HS-27A (cell line): ENCODE measurements at regions not wholly inside any gene's neighbourhood (a gene's known extent, or its start where the extent isn't known, plus 50 kb on each side); places are given as distances from the start of the nearest gene placed in this dataset.

Experiments
- DNase-seq: peaks from one replicate; pipeline ENCODE4 v3.0.0-alpha.2; 2012; ENCODE audit warnings: low read depth, missing footprints

DNA sequence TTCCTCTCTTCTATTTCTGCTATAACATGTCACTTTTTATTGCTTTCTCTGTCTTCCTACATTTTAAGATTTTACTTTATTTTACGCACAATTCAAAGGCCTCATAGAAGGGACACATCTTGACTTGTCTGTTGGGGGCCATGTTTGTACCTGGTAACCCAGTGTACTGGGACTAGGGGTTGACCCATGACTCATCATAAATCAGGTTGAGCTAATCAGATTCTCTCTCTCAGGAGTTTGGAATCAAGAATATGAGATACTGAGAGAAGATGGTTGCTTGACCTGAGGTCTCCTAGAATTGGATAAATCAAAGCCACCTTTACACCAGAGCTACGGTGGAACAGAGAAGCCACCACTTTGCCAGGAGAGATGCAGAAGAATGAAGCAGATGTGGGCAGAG, 153.0 kb downstream of the UXS1 start:
- no peak for DNase-seq

DNA sequence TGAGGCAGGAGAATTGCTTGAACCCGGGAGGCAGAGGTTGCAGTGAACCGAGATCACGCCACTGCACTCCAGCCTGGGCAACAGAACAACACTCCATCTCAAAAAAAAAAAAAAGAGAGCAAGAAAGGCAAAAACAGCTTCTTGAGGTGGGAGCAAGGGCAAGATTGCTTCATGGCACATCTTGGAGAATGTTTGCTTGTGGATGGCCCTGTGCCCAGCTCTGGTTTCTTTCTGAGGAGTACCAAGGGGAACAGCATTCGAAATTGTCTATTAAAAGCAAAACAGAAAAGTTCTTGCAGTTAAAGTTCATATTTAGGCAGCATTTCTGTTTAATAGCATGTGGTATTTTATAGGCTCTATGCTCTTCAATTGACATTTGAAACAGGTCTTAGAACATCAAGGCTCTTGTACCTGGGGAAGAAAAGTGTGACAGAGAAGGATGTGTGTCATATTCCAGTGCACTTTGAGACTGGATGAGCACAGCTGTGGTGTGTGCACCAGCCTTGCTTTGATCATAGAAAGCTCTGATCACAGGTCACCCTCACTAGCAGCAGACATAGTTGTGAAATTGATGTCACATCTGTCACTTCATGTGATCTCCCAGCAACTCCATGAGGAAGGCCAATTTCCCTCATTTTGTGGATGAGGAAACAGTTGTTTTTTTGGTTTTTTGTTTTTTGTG, 154.3 kb downstream of the UXS1 start:
- no peak for DNase-seq

DNA sequence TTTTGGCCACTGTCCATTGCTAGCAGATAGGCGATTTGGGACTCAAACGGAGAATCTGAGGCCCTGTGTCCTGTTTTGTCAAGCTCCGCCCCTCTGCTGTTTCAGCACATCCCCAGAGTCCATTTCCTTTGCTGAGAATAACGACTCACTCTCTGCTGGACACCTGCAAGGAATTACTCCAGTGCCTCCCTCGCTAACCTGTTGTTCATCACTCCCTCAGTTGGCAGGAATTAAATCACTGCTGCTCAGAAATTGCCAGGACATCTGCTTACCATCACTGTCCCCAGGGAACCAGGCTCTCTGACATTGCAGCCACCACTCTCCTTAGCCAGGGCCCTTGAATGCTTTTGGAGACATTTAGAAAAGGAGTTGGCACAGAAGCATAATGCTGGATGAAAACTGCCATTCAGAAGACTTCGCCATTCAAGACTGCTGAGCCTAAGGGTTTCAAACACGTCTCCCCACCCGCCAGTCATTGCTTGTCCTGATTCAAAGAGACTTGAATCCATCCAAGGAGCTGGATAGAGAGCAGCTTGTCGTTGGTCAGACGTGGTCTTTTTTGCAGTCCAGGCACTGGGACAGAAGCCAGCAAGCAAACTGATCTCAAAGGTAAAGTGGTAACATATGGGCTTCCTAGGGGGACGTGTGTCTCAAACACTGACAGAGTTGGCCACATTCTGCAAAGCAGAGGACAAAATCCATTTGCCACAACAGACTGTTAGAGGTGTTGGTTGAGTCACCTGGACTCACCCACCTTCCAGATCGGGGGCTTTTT, 155.3 kb downstream of the UXS1 start:
- DNase-seq, result no peak

DNA sequence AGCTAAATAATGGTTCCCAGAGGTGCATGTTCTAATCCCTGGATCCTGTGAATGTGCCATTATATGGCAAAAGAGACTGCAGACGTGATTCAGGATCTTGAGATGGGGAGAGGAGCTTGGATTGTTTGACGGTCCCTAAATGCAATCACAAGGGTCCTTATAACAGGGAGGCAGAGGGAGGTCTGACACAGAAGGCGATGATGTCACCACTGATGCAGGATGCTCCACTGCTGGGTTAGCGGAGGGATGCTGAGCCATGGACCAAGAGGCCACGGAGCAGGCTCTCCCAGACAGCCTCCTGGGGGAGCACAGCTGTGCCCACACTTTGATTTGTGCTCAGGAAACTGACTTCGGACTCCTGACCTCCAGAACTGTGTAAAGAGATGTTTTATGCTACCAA, 156.2 kb downstream of the UXS1 start:
- no peak for DNase-seq

DNA sequence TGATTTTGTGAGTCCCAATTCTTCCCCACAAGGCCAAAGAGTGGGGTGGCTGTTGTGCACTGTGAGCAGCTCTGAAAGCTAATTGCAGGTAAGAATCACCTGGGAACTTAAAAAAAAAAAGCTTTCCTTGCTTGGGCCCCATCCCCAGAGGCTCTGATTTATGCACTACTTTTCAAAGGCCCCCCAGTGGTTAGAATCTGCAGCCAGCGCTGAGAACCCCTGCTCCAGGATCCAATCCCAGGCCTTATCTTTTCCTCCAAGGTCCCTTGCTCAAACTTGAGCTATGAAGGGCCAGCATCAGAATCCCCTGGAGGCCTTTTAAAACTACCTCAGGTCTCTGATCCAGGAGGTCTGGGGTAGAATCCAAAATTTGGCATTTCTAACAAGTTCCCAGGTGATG, 156.8 kb downstream of the UXS1 start:
- no peak for DNase-seq

DNA sequence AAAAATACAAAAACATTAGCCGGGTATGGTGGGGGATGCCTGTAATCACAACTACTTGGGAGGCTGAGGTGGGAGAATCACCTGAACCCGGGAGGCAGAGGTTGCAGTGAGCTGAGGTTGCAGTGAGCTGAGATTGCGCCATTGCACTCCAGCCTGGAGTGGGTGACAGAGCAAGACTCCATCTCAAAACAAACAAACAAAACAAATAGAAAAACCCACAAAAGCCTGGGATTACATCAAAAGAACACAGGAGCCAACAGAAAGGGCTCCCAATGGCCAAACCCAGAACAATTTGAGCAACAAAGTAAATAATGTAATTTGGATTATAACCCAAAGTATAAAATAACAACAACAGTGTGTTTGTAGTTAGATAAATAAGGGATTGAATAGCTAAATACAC, 159.8 kb downstream of the UXS1 start:
- DNase-seq, result no peak

DNA sequence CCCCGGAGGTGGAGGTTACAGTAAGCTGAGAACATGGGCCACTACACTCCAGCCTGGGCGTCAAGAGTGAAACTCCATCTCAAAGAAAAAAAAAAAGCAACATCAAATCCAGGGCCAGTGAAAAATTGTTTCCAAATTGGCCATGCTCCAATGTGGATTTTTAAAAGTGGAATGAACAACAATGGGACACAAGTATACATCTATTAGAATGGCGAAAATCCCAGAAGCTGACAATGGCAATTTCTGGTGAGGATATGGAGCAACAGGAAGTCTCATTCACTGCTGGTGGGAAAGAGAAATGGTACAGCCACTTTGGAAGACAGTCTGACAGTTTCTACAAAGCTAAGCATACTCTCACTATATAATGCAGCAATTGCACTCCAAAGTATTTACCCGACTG, 161.4 kb downstream of the UXS1 start:
- no peak for DNase-seq

DNA sequence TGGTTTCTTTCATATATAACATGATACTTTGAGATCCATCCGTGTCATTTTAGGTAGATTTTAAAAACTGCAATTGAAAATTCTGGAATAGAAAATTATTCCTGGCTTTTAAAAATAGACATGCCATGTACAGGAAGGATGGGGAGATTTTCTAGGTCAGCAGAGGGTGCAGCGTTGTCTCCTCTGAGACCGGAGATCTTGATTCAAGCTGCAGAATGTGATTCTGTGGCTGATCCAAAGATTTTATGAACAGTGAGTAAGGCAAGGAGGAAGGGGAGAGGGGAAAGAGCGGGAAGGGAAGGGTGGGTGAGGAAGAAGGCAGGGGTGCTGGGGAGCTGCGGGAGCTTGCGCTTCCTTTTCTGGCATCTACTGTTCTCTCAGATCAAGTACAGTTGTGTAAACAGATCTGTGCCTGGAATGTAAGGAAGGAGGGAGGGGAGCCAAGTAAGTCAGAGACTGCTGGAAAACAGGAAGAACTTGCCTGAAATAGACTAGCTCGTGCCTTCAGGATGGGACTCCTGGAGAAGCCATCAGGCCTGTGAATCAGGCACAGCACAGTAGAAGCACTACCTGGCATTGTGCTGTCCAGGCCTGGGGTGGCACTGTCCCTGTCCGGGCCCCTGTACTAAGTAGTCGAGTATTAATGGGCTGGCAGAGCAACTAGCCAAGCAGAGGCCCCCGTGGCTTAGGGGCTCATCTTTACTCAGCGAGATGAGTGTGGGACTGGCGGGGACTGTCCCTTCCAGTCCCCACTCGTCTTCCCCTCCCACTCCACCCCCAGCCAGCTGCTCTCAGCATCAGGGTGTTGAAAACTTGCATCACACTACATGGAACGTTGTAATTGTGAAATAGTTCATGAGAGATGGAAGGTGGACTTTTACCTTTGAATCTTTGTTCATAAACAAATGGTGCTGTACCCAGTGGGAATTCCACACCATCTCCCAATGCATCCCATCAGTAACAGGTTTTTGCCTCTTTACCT, 163.5 kb downstream of the UXS1 start:
- no peak for DNase-seq

DNA sequence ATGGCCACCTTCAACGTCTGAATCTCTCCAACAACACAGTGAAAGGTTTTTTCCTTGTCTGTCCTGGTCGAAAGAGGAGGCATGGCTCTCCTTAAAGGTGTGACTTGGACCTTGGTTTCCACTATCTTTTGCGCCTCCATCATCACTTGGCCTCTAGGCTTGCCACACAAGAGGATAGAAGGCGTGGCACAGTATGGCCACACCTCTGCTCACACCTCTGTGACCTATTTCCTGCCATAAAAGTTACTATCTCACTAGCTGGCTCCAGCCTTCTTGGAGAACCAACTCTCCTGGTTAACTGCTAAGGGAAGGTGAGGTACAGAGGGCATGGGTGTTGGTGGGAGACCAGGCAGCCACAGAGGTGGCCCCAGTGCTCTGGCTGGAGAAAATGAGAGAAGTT, 165.9 kb downstream of the UXS1 start:
- no peak for DNase-seq

DNA sequence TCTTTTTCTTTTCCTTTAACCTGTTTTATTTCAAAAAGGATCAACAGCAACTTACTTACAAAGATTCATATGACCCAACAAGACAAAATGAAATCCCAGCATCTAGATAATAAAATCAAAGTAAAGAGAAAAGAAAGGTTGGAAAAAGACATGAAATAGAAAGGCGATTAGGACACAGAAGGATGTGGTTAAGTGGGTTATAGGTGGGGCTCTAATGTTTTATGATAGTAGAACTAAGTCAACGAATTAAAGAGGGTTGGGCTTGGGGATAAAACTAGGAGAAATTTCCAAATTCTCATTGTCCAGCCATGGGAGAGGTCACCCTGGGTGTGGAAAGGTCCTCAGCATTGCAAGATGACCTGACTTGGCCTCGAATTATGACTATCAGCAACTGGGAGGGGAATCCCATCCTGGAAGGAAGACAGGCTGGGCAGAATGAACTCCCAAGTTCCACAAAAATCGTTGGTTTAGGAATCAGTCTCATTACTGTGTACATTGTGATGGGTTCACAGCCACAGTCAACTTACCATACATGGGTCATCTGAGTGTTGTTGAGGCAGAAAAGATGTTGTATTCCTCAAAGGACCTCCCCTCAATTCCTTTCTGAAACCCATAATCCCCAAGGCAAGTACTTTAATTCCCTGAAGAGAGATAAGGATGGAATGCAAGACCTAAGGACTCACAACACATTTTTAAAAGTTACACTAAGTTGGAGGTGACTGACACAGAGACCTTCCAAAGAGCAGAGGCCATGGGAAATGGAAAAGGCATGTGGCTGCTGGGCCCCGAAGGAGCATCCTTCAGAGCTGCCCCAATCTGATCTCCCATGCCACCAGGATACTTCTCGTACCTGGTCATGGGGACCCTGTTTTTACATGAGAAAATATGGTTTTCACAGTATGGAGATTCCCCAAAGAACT, 167.6 kb downstream of the UXS1 start:
- no peak for DNase-seq

DNA sequence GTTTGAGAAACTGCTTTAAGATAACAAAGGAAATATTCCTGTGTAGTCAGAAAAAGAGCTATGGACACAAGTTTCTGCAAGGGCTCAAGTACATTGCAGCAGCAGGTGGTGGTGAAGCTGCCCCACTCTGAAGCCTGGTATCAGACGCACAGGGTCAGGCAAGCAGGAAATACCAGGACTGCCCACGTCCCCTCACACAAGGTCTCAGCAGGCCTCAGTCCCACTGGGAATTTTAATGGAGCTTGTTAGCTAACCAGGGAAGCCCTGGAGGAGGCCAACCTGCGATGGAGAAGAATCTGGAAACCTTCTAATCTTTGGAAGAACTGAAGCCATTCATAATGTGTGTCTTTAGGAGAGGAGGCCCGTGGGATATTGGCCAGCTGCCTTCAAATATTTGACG, 168.3 kb downstream of the UXS1 start:
- DNase-seq, result no peak

DNA sequence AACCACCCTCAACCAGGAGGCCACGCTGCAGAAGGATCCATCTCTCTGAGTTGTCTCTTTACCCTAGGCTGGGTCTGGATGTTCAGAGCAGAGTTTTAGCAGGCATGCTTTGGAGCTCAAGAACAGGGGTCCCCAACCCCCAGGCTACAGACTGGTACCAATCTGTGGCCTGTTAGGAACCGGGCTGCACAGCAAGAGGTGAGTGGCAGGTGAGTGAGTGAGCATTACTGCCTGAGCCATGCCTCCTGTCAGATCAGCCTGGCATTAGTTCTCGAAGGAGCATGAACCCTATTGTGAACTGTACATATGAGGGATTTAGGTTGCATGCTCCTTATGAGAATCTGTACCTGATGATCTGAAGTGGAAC, 172.5 kb downstream of the UXS1 start:
- no peak for DNase-seq

DNA sequence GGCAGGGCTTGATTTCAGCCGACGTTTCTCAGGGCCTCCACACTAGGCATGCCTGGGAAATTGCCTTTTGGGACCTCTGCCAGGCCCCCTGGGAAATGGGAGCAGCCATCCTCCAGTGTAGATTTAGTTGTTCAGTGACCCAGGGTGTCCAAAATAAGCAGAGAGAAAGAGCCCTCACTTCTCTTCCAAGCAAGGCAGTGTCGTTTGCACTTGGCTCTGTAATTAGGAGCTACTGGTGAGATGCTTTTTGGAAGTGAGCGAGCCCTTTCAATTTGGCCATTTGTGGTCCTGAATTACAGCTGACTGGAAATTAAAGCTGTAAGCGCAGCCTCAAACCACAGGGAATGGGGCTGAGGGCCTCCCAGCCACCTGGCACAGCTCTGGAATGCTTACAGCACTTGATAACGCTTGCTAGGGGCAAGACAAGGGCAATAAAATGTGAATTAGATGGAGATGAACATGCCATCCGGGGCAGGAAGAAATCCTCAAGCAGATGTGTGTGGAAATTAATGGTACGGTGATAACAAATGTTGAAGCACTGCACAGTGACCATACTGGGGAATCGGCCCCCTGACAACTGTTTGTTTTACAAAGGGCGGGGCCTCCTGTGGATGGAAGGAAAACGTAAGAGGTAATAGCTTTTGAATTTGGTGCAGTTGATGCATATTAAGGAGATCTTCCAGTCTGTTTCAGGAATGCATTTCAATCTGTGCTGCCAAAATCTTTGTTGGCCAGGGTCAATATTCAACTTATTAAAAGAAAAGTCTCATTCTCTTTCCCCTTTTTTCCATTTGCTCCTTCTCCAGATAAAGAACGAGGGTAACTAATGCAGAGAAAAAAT, 173.1 kb downstream of the UXS1 start:
- DNase-seq, result no peak

DNA sequence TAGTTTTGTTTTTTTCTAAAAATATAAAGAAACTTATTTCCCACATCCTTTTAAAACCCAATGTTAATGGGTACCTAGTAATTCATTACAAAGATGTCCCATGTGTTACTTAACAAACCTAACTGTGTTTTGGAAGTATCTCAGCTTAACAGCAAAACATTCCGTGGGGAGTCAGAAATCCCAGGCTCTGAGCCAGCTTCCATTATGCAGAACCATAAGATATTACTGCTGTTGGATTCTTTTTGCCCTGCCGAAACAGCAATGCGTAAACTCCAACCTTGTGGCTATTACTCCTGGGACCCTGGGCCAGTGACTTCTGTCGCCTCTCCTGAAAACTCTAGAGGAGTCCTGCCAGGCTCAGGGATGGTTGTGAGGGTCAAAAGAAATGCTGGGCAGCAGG, 174.1 kb downstream of the UXS1 start:
- DNase-seq, result no peak

DNA sequence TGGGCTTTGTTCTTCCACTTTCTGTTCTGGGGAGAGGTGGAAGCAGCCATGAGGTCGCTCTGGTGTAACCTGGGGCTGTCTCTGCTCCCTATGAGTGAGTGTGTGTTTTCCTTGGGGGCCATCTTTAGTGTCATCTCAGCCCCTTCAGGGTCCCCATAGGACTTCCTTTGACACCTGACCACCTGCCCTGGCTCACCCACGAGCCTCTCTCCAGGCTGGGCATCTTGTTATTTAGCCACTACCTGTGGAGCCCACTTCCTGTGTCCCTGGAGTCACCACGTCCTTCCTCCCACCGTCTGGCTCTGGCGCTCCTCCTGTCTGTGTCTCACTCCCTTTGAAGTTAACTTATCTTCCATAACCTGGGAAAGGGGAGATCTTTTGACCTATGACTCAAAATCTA, 176.0 kb downstream of the UXS1 start:
- no peak for DNase-seq

DNA sequence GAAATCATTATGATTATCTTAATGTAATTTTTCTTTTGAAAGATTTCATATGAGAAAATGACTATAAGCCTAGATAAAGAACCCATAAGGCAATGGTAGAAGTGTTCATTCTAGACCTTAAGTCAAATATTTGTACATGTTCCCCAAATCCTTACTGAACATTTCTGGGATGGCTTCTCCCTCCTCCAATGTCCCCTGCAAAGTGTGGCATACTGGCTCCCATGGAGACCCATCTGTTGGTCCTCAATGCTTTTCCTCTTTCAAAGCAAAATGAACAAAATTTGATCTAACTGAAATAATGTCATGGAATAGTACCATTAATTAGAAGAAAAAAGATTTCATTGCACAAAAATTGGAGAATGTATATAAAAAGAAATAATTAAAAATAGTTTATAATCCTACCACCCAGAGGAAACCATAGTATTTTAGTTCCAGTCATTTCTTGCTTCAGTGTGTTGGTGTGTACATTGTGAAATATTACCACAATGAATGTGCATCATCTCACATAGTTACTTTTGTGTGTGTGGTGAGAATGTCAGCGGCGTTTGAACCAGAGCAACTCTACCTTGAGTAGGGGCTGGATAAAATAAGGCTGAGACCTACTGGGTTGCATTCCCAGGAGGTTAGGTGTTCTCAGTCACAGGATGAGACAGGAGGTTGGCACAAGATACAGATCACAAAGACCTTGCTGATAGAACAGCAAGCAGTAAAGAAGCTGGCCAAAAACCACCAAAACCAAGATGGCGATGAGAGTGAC, 181.3 kb downstream of the UXS1 start:
- DNase-seq, result no peak

DNA sequence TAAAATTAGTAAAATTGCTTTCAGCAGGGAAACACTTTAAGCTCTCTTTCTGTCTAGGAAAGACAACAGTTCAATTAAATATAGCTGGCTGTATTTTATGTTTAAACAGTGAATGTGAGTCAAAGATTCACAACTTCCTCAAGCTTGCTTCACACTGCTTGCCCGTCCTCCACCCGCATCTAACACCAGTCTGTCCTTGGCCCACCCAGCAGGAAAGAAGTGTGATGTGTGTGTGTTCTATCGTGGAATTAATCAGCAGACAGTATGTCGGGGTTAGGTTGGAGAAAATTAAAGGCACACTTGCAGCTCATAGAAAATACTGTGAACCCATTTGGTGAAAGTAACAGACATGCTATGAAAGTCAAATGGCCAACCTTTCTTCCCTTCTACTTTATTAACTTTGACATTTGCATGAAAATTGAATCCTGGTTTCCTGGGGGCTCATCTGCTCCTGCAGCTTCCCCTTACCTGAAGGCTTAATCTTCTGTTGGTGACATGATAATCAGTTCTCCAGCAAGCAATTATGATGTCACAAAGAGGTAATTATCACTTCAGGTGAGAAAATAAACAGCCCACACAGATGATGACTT, 182.0 kb downstream of the UXS1 start:
- DNase-seq, result no peak

DNA sequence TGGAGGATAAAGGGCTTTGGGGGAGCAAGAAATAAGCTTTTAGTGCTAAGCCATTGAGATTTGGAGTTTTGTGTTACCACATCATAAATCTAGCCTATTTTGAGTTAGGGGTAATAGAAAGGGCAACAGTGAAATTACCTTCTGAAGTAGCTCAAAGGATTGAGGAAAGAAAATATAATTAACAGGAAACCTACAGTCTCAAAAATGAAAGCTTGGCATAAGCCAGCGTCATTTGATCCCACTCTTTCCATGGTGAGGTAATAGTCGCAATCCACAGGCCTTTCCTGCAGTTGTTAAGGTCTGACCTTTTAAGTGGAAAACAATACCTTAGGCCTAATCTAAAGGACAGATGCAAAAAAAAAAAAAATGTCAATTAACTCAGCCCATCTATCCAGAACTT, 182.7 kb downstream of the UXS1 start:
- no peak for DNase-seq

DNA sequence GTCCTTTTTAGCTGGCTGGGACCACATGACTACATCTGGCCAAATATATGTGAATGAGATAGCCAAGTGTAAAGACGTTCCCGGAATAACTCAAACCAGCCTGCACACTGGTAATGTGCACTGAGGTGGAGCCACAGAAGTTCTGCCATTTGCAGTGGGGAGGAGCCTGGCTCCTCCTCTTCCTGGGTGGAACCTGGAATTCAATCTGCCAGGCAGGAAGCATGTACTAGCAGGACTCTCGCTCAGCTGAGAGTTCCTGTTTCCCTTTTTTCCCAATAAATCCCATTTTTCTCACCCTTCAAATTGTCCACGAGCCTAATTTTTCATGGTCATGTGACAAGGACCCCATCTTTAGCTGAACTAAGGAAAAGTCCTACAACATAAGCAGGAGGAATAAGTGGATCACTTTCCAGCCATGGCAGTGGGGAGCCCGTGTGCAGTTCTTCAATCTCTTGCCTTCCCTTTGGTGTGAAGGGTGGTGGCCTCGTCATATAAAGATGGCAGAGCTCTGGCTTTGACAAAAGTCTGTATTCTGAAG, 183.2 kb downstream of the UXS1 start:
- DNase-seq, result no peak
